CD4-positive, alpha-beta memory T cell (primary cell): ENCODE measurements at regions not wholly inside any gene's neighbourhood (a gene's known extent, or its start where the extent isn't known, plus 50 kb on each side); places are given as distances from the start of the nearest gene placed in this dataset.

Source experiments
- CTCF ChIA-PET: fragments of 350-600 bp; sonication (Branson Sonifier 250); formaldehyde crosslinking; loops from one replicate; lab custom pipeline; 2021; ENCODE audit warnings: inconsistent platforms; ENCODE audit not compliant: partially characterized antibody; lab: Charles Lee
- POLR2A ChIA-PET: fragments of 350-600 bp; sonication (Branson Sonifier 250); formaldehyde crosslinking; loops from one replicate; lab custom pipeline; 2021; ENCODE audit not compliant: partially characterized antibody; lab: Charles Lee
- DNase-seq, 5 donors: peaks; one replicate each; pipeline versions ENCODE4 v3.0.0 to v3.0.0-alpha.2; 2020 to 2022; ENCODE audit warnings: mixed read lengths in 1 of 5
- H3K27ac ChIP-seq: one replicate; pipeline ENCODE4 v1.7.0; 2013; ENCODE audit warnings: low read depth, low read length
- H3K27me3 ChIP-seq: 2 replicates; pipeline ENCODE4 v1.7.0; 2013; ENCODE audit warnings: mild to moderate bottlenecking, low read length, moderate library complexity; ENCODE audit not compliant: insufficient read depth
- H3K36me3 ChIP-seq: 2 replicates; pipeline ENCODE4 v1.7.0; 2013; ENCODE audit warnings: mild to moderate bottlenecking, low read length, moderate library complexity; ENCODE audit not compliant: insufficient read depth
- H3K4me1 ChIP-seq: 2 replicates; pipeline ENCODE4 v1.7.0; 2013; ENCODE audit warnings: mild to moderate bottlenecking, low read length, moderate library complexity; ENCODE audit not compliant: insufficient read depth
- H3K4me3 ChIP-seq, 2 donors: one replicate each; pipeline ENCODE4 v1.7.0; 2013; ENCODE audit warnings: low read length in 2 of 2, mild to moderate bottlenecking in 1 of 2
- H3K9me3 ChIP-seq, 2 donors: one replicate each; pipeline ENCODE4 v1.7.0; 2013; ENCODE audit warnings: low read length in 2 of 2, control low read depth in 1 of 2; ENCODE audit not compliant: control insufficient read depth in 1 of 2
- H3K27ac Mint-ChIP-seq, 7 donors: one replicate each; pipeline ENCODE4 v1.8.0; 2020 to 2021; ENCODE audit warnings: mixed read lengths in 7 of 7, mild to moderate bottlenecking in 6 of 7, inconsistent platforms in 3 of 7, moderate library complexity in 3 of 7
- H3K27me3 Mint-ChIP-seq, 2 donors: one replicate each; pipeline ENCODE4 v1.8.0; 2020 to 2021; ENCODE audit warnings: mixed read lengths in 2 of 2
- H3K36me3 Mint-ChIP-seq, 2 donors: one replicate each; pipeline ENCODE4 v1.8.0; 2020 to 2021; ENCODE audit warnings: mixed read lengths in 2 of 2, inconsistent platforms in 1 of 2, mild to moderate bottlenecking in 1 of 2
- H3K4me1 Mint-ChIP-seq, 4 donors: one replicate each; pipeline ENCODE4 v1.8.0; 2020 to 2021; ENCODE audit warnings: mixed read lengths in 4 of 4, mild to moderate bottlenecking in 1 of 4
- H3K4me3 Mint-ChIP-seq, 8 donors: one replicate each; pipeline ENCODE4 v1.8.0; 2020 to 2021; ENCODE audit warnings: mixed read lengths in 8 of 8, mild to moderate bottlenecking in 7 of 8, moderate library complexity in 6 of 8, inconsistent platforms in 3 of 8
- H3K9me3 Mint-ChIP-seq, 8 donors: one replicate each; pipeline ENCODE4 v1.8.0; 2020 to 2021; ENCODE audit warnings: mixed read lengths in 8 of 8, mild to moderate bottlenecking in 5 of 8, inconsistent platforms in 3 of 8, moderate library complexity in 1 of 8
- intact Hi-C: fragments of 100-400 bp; cut with micrococcal nuclease; formaldehyde crosslinking; loops from one replicate; pipeline ENCODE4 v1.15.1; 2023

GRCh38 chr6:3960754-3961361 is 111.7 kb downstream of the FAM50B start:
- Mint-ChIP-seq H3K4me1 (peaks cover 0 to 2% (median 0%) of the 10 kb centered on the region in 4 donors), H3K4me3 (no peak overlapping the region), H3K27ac (peak overlapping the region in 1 of 7 donors; percentile 24), H3K27me3 (peaks cover 4 to 6% of the 10 kb centered on the region in 2 donors), H3K36me3 (peaks cover 0 to 9% of the 10 kb centered on the region in 2 donors), H3K9me3 (peaks cover 0 to 18% (median 12%) of the 10 kb centered on the region in 8 donors)
- no peak overlapping the region for H3K4me3 ChIP-seq
- H3K27me3 ChIP-seq: no peaks in the 10 kb centered on the region
- no peak overlapping the region for H3K27ac ChIP-seq
- ChIA-PET POLR2A (no interaction called here), CTCF (interaction anchor here (0.8 kb wide), 1 partner anchor 30 kb away, joined by 3 read pairs; no protein-coding TSS in a partner anchor)
- no peaks in the 10 kb centered on the region for H3K36me3 ChIP-seq
- H3K4me1 ChIP-seq: no peaks in the 10 kb centered on the region
- intact Hi-C loops: no loop called here
- DNase-seq: no peak
- H3K9me3 ChIP-seq: no peaks in the 10 kb centered on the region

- Histone ChIP-seq H3K4me3 (no peak overlapping the region), H3K27ac (no peak overlapping the region), H3K36me3 (no peaks in the 10 kb centered on the region), H3K9me3 (no peaks in the 10 kb centered on the region), H3K4me1 (no peaks in the 10 kb centered on the region), H3K27me3 (no peaks in the 10 kb centered on the region)
- Mint-ChIP-seq H3K4me1 (peaks cover 0 to 2% (median 0%) of the 10 kb centered on the region in 4 donors), H3K27ac (no peak overlapping the region), H3K36me3 (peaks cover 0 to 9% of the 10 kb centered on the region in 2 donors), H3K27me3 (peaks cover 4 to 6% of the 10 kb centered on the region in 2 donors), H3K4me3 (no peak overlapping the region), H3K9me3 (peaks cover 0 to 18% (median 11%) of the 10 kb centered on the region in 8 donors)
- ChIA-PET CTCF (interaction anchor here (1.3 kb wide), 1 partner anchor 16 kb away, joined by 4 read pairs; no protein-coding TSS in a partner anchor), POLR2A (no interaction called here)
- intact Hi-C loops: no loop called here
- DNase-seq: no peak
Observed at GRCh38 chr6:3961581-3962215, 112.5 kb downstream of the FAM50B start.

DNA sequence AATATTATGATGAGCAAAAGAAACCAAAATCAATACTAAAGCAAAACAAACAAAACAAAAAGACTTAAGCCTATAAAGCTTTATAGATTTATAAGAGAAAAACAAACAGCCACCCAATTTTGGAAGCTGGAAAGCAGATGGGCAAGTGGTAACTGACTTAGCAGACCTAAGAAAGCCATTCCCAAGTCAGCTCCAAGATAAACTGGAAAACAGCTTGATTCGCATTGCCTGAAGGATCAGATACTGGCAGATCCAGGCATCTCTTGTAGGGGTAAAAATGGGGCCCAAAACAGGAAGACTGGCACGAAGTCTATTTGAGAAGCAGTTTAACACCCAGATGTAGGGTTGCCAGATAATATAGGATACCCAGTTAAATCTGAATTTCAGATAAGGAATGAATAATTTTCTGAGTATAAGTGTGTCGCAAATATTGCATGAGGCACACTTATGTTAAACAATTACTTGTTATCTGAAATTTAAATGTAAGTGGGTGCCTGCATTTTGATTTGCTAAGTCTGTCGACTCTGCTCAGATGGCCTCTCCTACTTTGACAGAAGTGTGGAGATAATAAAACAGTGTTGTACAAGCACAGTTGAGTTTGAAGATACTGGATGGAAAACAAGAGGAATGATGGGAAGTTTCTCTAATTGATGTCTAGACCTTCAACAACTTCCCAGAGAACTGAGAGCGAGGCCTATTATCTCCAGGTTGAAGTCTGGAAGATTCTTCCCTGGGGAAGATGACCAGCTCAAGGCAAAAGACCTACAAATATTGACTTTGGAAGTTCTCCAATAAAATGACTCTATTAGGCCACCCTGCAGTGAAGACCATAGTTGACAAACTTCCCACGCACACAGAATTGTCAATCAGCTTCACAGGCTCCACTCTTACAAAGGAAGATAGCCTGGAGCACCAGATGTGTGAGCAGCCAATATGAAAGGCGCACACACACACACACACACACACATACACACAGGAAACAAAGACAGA is 113.4 kb downstream of the FAM50B start:
- Mint-ChIP-seq H3K36me3 (peaks cover 0 to 9% of the 10 kb centered on the region in 2 donors), H3K27ac (no peak overlapping the region), H3K9me3 (peaks cover 0 to 14% (median 9%) of the 10 kb centered on the region in 8 donors), H3K27me3 (peaks cover 4 to 6% of the 10 kb centered on the region in 2 donors), H3K4me1 (peaks cover 0 to 2% (median 0%) of the 10 kb centered on the region in 4 donors), H3K4me3 (no peak overlapping the region)
- Histone ChIP-seq H3K27ac (no peak overlapping the region), H3K4me3 (no peak overlapping the region), H3K36me3 (no peaks in the 10 kb centered on the region), H3K9me3 (no peaks in the 10 kb centered on the region), H3K27me3 (no peaks in the 10 kb centered on the region), H3K4me1 (no peaks in the 10 kb centered on the region)
- no peak for DNase-seq
- POLR2A ChIA-PET: no interaction called here
- intact Hi-C loops: no loop called here
- CTCF ChIA-PET: interaction anchor here (0.6 to 1.3 kb wide), 2 partner anchors 15 to 72 kb away, joined by 4 read pairs; no protein-coding TSS in a partner anchor

DNA sequence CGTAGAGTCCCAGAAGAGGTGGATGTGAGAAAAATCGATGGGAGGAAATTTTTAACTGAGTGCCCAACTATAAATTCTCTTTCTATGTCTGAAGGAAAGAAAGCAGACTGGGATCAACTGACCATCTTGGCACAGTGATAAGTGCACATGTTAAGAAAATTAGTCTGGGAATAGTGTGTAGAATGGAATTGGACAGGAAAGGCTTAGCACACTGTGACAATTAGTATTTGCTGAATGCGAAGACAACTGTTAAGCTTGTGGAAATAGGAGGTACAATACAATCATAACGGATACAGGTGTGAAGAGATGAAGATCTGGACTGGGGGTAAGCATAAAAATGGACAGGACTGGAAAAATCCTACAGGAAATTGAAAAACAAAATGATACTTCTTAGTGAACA is 114.3 kb downstream of the FAM50B start:
- no peaks in the 10 kb centered on the region for H3K9me3 ChIP-seq
- Mint-ChIP-seq H3K36me3 (peaks cover 0 to 4% of the 10 kb centered on the region in 2 donors), H3K27me3 (peaks cover 0 to 6% of the 10 kb centered on the region in 2 donors), H3K4me3 (no peak overlapping the region), H3K9me3 (peaks cover 0 to 5% (median 3%) of the 10 kb centered on the region in 8 donors), H3K4me1 (peaks cover 0 to 2% (median 0%) of the 10 kb centered on the region in 4 donors), H3K27ac (no peak overlapping the region)
- intact Hi-C loops: no loop called here
- H3K36me3 ChIP-seq: no peaks in the 10 kb centered on the region
- H3K4me1 ChIP-seq: no peaks in the 10 kb centered on the region
- no peak overlapping the region for H3K4me3 ChIP-seq
- ChIA-PET CTCF (no interaction called here), POLR2A (interaction anchor here (1.1 kb wide), 1 partner anchor 15 kb away, joined by 3 read pairs; no protein-coding TSS in a partner anchor)
- H3K27ac ChIP-seq: no peak overlapping the region
- DNase-seq: no peak
- H3K27me3 ChIP-seq: no peaks in the 10 kb centered on the region

DNA sequence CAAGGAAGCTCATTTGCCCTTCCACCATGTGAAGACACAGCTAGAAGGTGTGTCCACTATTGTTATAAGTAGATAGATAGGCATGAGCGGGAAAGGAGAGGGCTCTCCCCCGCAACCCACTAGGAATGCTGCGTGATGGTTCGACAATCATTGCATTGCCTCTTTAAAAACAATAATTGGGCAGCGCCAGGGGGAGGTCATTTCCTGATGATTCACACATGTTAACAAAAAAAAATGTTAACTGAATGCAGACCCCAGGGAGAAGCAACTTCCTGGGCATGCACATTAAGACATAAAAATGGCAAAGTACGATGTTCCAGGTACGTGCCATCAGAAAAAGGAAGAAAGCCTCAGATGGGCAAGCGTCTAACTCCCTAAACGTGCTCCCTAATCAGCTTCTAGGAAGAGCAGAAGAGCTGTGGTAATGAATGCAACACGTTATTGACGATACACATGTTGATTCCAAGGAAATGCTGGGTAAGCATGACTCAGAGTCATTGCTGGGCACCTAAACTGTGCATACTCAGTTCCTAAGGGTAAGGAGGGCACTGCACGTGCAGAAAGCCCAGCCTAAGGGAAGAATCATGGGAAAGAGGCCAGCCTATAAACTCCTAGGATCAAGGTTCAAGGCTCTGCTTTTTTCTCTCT is 113.7 kb downstream of the FAM217A start:
- Mint-ChIP-seq H3K36me3 (peaks cover 0 to 4% of the 10 kb centered on the region in 2 donors), H3K4me3 (no peak overlapping the region), H3K27me3 (peaks cover 0 to 3% of the 10 kb centered on the region in 2 donors), H3K9me3 (peaks cover 0 to 2% (median 0%) of the 10 kb centered on the region in 8 donors), H3K4me1 (peaks cover 0 to 2% (median 0%) of the 10 kb centered on the region in 4 donors), H3K27ac (no peak overlapping the region)
- no peak overlapping the region for H3K4me3 ChIP-seq
- no peaks in the 10 kb centered on the region for H3K27me3 ChIP-seq
- ChIA-PET CTCF (interaction anchor here (1.5 kb wide), 1 partner anchor 13 kb away, joined by 5 read pairs; no protein-coding TSS in a partner anchor), POLR2A (no interaction called here)
- no peaks in the 10 kb centered on the region for H3K36me3 ChIP-seq
- H3K9me3 ChIP-seq: no peaks in the 10 kb centered on the region
- intact Hi-C loops: no loop called here
- no peak overlapping the region for H3K27ac ChIP-seq
- DNase-seq: no peak
- no peaks in the 10 kb centered on the region for H3K4me1 ChIP-seq

DNA sequence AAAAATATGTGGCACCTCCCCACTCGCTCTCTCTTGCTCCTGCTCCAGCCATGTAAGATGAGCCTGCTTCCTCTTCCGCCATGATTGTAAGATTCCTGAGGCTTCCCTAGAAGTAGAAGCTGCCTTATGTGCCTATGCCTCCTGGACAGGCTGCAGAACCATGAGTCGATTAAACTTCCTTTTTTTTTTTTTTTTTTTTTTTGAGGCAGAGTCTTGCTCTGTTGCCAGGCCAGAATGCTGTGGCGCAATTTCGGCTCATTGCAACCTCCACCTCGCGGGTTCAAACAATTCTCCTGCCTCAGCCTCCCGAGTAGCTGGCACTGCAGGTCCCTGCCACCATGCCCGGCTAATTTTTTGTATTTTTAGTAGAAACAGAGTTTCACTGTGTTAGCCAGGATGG is 112.5 kb downstream of the FAM217A start:
- Mint-ChIP-seq H3K27me3 (no peaks in the 10 kb centered on the region), H3K4me1 (peaks cover 0 to 2% (median 0%) of the 10 kb centered on the region in 4 donors), H3K27ac (no peak overlapping the region), H3K4me3 (no peak overlapping the region), H3K9me3 (peaks cover 0 to 2% (median 0%) of the 10 kb centered on the region in 8 donors), H3K36me3 (peaks cover 0 to 7% of the 10 kb centered on the region in 2 donors)
- H3K36me3 ChIP-seq: no peaks in the 10 kb centered on the region
- H3K9me3 ChIP-seq: no peaks in the 10 kb centered on the region
- intact Hi-C loops: no loop called here
- DNase-seq: no peak
- H3K4me3 ChIP-seq: no peak overlapping the region
- CTCF ChIA-PET: interaction anchor here (4.5 kb wide), 1 partner anchor 12 kb away, joined by 26 read pairs; no protein-coding TSS in a partner anchor
- no peak overlapping the region for H3K27ac ChIP-seq
- no peaks in the 10 kb centered on the region for H3K27me3 ChIP-seq
- POLR2A ChIA-PET: no interaction called here
- H3K4me1 ChIP-seq: no peaks in the 10 kb centered on the region
